Astrocyte (in vitro differentiated cells and primary cell): ENCODE measurements at regions not wholly inside any gene's neighbourhood (a gene's known extent, or its start where the extent isn't known, plus 50 kb on each side); places are given as distances from the start of the nearest gene placed in this dataset.

Experiments
- DNase-seq: peaks from one replicate; pipeline ENCODE4 v3.0.0-alpha.2; 2010; ENCODE audit warnings: low read depth
- FAIRE-seq: peaks from 2 replicates; lab custom pipeline; 2011; peaks lifted over from hg19 to GRCh38; lab: Jason Lieb, UNC
- H2AFZ ChIP-seq: 2 replicates; pipeline ENCODE4 v1.6.0; 2012; ENCODE audit warnings: low read depth, low read length, inconsistent platforms
- H3K27ac ChIP-seq: 2 replicates; pipeline ENCODE4 v1.5.1; 2011; ENCODE audit warnings: low read depth, low read length, inconsistent platforms
- H3K27me3 ChIP-seq: 2 replicates; pipeline ENCODE4 v1.6.0; 2011; ENCODE audit warnings: low read length, inconsistent platforms; ENCODE audit not compliant: insufficient read depth
- H3K36me3 ChIP-seq: 2 replicates; pipeline ENCODE4 v1.5.1; 2011; ENCODE audit warnings: low read length, inconsistent platforms; ENCODE audit not compliant: insufficient read depth
- H3K4me1 ChIP-seq: 2 replicates; pipeline ENCODE4 v1.5.1; 2011; ENCODE audit warnings: low read length, inconsistent platforms; ENCODE audit not compliant: insufficient read depth
- H3K4me2 ChIP-seq: 2 replicates; pipeline ENCODE4 v1.6.0; 2012; ENCODE audit warnings: low read length, inconsistent platforms
- H3K4me3 ChIP-seq: 2 replicates; pipeline ENCODE4 v1.5.1; 2011; ENCODE audit warnings: low read depth, mild to moderate bottlenecking, low read length, inconsistent platforms; ENCODE audit not compliant: insufficient read depth
- H3K79me2 ChIP-seq: 2 replicates; pipeline ENCODE4 v1.6.0; 2012; ENCODE audit warnings: mild to moderate bottlenecking, low read length, inconsistent platforms; ENCODE audit not compliant: insufficient read depth
- H3K9ac ChIP-seq: 2 replicates; pipeline ENCODE4 v1.6.0; 2012; ENCODE audit warnings: mild to moderate bottlenecking, low read length, inconsistent platforms
- H3K9me3 ChIP-seq: 2 replicates; pipeline ENCODE4 v1.5.1; 2012; ENCODE audit warnings: low read depth, mild to moderate bottlenecking, low read length, inconsistent platforms; ENCODE audit not compliant: insufficient read depth
- H4K20me1 ChIP-seq: 2 replicates; pipeline ENCODE4 v1.6.0; 2012; ENCODE audit warnings: low read length, inconsistent platforms; ENCODE audit not compliant: insufficient read depth
- H3K27ac Mint-ChIP-seq: one replicate; pipeline ENCODE4 v1.8.0; 2021; ENCODE audit warnings: mild to moderate bottlenecking, mixed read lengths; ENCODE audit not compliant: unreplicated experiment
- H3K27me3 Mint-ChIP-seq: one replicate; pipeline ENCODE4 v1.8.0; 2021; ENCODE audit warnings: low read depth, mixed read lengths; ENCODE audit not compliant: unreplicated experiment
- H3K36me3 Mint-ChIP-seq: one replicate; pipeline ENCODE4 v1.8.0; 2021; ENCODE audit warnings: low read depth, mixed read lengths; ENCODE audit not compliant: unreplicated experiment
- H3K4me1 Mint-ChIP-seq: one replicate; pipeline ENCODE4 v1.8.0; 2021; ENCODE audit warnings: low read depth, mixed read lengths; ENCODE audit not compliant: unreplicated experiment
- H3K4me3 Mint-ChIP-seq: one replicate; pipeline ENCODE4 v1.8.0; 2021; ENCODE audit warnings: mild to moderate bottlenecking, moderate library complexity, mixed read lengths; ENCODE audit not compliant: unreplicated experiment
- H3K9me3 Mint-ChIP-seq: one replicate; pipeline ENCODE4 v1.8.0; 2021; ENCODE audit warnings: mild to moderate bottlenecking, mixed read lengths; ENCODE audit not compliant: unreplicated experiment
- CTCF ChIP-seq: IDR thresholded peaks from 2 replicates; pipeline ENCODE4 v1.5.1; 2011; ENCODE audit warnings: low read depth, mild to moderate bottlenecking, inconsistent platforms, low read length, moderate library complexity; ENCODE audit not compliant: insufficient read depth
- EZH2 ChIP-seq: IDR thresholded peaks from 2 replicates; pipeline ENCODE4 v1.6.1; 2012; ENCODE audit warnings: mild to moderate bottlenecking, low read length, inconsistent platforms; ENCODE audit not compliant: insufficient read depth

DNA sequence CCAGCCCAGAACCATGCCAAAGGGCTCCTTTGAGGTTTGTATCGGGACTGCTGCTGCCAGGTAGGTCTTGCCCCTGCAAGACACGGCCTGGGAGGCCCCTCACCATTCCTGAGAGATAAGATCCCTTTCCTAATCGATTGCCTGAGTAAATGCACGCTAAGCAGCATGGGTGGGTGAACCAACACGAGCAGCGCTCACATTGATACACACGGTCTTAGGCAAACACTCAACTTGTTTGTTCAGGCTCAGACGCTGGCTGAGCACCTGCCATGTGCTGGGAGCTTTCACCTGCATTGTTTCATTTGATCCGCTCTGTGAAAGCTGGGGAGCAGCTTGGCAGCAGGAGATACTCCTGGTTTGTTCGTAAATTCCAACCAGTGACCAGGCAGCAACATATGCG is 76.9 kb upstream of the NEURL1B start:
- no peak overlapping the region for H3K9ac ChIP-seq
- H3K27ac Mint-ChIP-seq, result no peak overlapping the region
- H3K4me3 ChIP-seq, result no peak overlapping the region
- H3K27ac ChIP-seq, result no peak overlapping the region
- DNase-seq (no peak), FAIRE-seq (no peak)
- no peaks in the 10 kb centered on the region for H3K36me3 ChIP-seq
- H3K9me3 Mint-ChIP-seq, result peaks cover 2% of the 10 kb centered on the region
- no peaks in the 10 kb centered on the region for H3K79me2 ChIP-seq
- no peak overlapping the region for H3K4me3 Mint-ChIP-seq
- peaks cover 4% of the 10 kb centered on the region for H3K4me1 Mint-ChIP-seq
- no peak overlapping the region for H2AFZ ChIP-seq
- H3K36me3 Mint-ChIP-seq, result no peaks in the 10 kb centered on the region
- H4K20me1 ChIP-seq, result no peaks in the 10 kb centered on the region
- H3K4me1 ChIP-seq, result peaks cover 6% of the 10 kb centered on the region
- no peak overlapping the region for H3K4me2 ChIP-seq
- no peaks in the 10 kb centered on the region for H3K9me3 ChIP-seq
- TF ChIP-seq CTCF (no peak), EZH2 (no peak)
- peaks cover 26% of the 10 kb centered on the region for H3K27me3 ChIP-seq
- H3K27me3 Mint-ChIP-seq, result peaks cover 48% of the 10 kb centered on the region

GRCh38 chr5:172562443-172562842 is 78.6 kb upstream of the NEURL1B start:
- Histone ChIP-seq H3K9ac (no peak overlapping the region), H3K4me1 (peaks cover 14% of the 10 kb centered on the region), H3K79me2 (no peaks in the 10 kb centered on the region), H3K4me3 (no peak overlapping the region), H3K4me2 (no peak overlapping the region), H3K36me3 (no peaks in the 10 kb centered on the region), H3K27ac (no peak overlapping the region), H4K20me1 (no peaks in the 10 kb centered on the region), H3K27me3 (peaks cover 31% of the 10 kb centered on the region), H3K9me3 (no peaks in the 10 kb centered on the region), H2AFZ (no peak overlapping the region)
- Mint-ChIP-seq H3K4me3 (no peak overlapping the region), H3K27me3 (peaks cover 43% of the 10 kb centered on the region), H3K4me1 (peaks cover 16% of the 10 kb centered on the region), H3K27ac (no peak overlapping the region), H3K9me3 (peaks cover 2% of the 10 kb centered on the region), H3K36me3 (no peaks in the 10 kb centered on the region)
- no peak for FAIRE-seq
- TF ChIP-seq EZH2, result no peak
- TF ChIP-seq CTCF, result no peak
- no peak for DNase-seq

DNA sequence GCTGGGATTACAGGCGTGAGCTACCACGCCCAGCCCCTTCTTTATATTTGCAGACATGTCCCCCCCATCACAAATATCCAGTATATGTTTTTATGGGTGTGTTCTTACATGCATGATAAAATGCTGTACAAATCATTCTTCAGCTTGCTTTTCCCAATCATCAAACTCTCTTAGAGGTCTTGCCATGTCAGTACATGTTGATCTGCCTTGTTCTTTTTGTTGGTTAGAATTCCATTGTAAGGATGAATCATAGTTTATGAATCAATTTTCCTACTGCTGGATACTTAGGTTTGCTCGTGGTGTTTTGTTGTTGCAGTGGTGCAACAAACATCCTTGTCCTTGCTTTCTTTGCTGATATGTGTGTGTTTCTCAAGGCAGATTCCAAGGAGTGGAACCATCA is 79.9 kb upstream of the NEURL1B start:
- Histone ChIP-seq H3K4me3 (no peak overlapping the region), H3K27ac (no peak overlapping the region), H3K4me2 (no peak overlapping the region), H3K36me3 (no peaks in the 10 kb centered on the region), H4K20me1 (no peaks in the 10 kb centered on the region), H2AFZ (no peak overlapping the region), H3K79me2 (no peaks in the 10 kb centered on the region), H3K4me1 (peaks cover 14% of the 10 kb centered on the region), H3K9ac (no peak overlapping the region), H3K27me3 (peaks cover 32% of the 10 kb centered on the region), H3K9me3 (no peaks in the 10 kb centered on the region)
- peaks cover 26% of the 10 kb centered on the region for H3K4me1 Mint-ChIP-seq
- H3K36me3 Mint-ChIP-seq, result no peaks in the 10 kb centered on the region
- peaks cover 2% of the 10 kb centered on the region for H3K9me3 Mint-ChIP-seq
- DNase-seq, result peak; percentile 5
- no peak for FAIRE-seq
- H3K27ac Mint-ChIP-seq, result peak overlapping the region; percentile 3
- peaks cover 45% of the 10 kb centered on the region for H3K27me3 Mint-ChIP-seq
- no peak overlapping the region for H3K4me3 Mint-ChIP-seq
- TF ChIP-seq CTCF (no peak), EZH2 (no peak)
